ENCODE measurements at regions not wholly inside any gene's neighbourhood (a gene's known extent, or its start where the extent isn't known, plus 50 kb on each side); places are given as distances from the start of the nearest gene placed in this dataset.

DNA sequence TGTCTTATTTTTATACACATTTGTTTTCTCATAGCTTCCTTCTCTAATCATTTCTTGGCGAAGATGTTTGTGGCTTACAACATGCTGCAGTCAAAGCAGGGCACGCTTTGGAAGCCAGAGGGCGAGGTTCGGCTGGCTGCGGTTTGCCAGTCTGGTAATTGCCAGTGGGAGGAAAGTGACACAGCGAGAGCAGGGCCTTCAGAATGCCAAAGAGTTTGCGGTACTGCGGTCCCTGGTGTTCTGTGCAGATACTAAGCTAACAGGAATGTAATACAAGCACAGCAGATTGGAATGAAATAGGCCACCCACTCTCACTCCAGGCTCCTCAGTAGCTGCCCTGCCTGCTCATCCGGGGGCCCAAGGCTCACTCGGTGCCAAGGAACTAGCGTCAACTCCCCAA is 58.7 kb upstream of the TGM3 start:
- DNase-seq: no peak

- no peak for DNase-seq
Observed at GRCh38 chr20:2238601-2239000, 57.2 kb upstream of the TGM3 start.

DNA sequence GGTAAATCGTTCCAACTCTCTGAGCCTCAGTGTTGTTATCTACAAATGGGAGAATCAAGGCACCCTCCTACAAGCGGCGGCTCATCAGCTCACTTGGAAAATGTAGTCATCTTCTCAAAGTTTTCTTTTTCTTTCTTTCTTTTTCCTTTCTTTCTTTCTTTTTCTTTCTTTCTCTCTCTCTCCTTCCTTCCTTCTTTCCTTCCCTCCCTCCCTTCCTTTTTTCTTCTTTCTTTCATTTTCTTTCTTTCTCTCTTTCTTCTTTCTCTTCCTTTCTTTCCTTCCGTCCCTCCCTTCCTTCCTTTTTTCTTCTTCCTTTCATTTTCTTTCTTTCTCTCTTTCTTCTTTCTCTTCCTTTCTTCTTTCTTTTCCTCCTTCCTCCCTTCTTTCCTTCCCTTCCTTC is 55.0 kb upstream of the TGM3 start:
- DNase-seq: no peak

- DNase-seq: no peak
Observed at GRCh38 chr20:2242678-2243077, 53.1 kb upstream of the TGM3 start.

- no peak for DNase-seq
Observed at GRCh38 chr20:2244523-2244922, 51.3 kb upstream of the TGM3 start.

DNA sequence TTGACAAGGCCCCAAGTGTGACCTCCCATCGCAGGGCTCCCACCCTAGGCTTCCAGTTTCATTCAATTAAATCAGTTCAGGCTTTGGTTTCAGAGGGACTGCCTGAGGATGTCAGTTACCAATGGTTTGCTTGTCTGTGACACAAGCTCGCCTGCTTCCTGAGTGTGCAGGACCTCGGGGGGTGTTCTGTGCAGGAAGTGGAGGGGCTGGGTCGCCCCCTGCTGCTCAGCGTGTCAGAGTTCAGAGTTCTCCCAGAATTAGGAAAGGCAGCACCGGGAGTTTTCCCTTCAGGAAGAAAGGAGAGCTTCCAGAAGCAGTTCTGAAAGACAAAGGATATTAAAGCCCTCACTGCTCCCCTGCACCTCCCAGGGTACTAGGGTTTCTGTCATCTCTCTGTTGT is 50.8 kb upstream of the TGM3 start:
- no peak for DNase-seq

DNA sequence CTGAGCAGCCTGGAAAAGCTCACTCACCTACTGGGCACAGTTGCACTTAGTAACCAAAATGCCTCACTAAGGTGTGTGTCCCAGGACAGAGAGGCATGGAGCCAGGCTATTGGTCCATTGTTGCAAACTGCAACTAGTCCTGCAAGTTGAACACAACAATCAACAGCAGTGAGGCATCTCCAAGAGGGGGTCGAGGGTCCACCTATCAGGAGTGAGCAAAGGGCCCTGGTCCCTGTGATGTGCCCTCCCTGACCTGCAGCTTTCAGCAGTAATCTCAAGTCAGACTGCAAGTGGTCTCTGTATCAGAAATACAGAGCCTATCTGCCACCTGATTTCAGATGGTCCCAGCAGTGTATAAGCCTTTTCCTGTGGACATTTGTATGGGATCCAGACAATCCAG is 50.2 kb upstream of the TGM3 start:
- no peak for DNase-seq

Data from hematopoietic multipotent progenitor cell treated with erythropoietin and hydrocortisone succinate and interleukin-3 and kit ligand, for 6 days (in vitro differentiated cells).